CD4-positive, alpha-beta T cell treated with Interleukin-15 for 1 hour (primary cell): ENCODE measurements at regions not wholly inside any gene's neighbourhood (a gene's known extent, or its start where the extent isn't known, plus 50 kb on each side); places are given as distances from the start of the nearest gene placed in this dataset.
"Not testable (repeated sequence)": the region's sequence is repeated elsewhere in the genome, so short reads cannot be mapped to it uniquely, and the experiment has no call there.

Experiments used
- DNase-seq: peaks from one replicate; pipeline ENCODE4 v3.0.0-alpha.2; 2020

- no peak for DNase-seq
Observed at GRCh38 chr5:71771191-71771590, 52.1 kb downstream of the CARTPT start.

GRCh38 chr5:71778678-71779276 lies 59.7 kb downstream of the CARTPT start:
- DNase-seq, result no peak

GRCh38 chr5:71780597-71780996 lies 61.5 kb downstream of the CARTPT start:
- no peak for DNase-seq

- no peak for DNase-seq
Observed at GRCh38 chr5:71782393-71782770, 63.3 kb downstream of the CARTPT start.

DNA sequence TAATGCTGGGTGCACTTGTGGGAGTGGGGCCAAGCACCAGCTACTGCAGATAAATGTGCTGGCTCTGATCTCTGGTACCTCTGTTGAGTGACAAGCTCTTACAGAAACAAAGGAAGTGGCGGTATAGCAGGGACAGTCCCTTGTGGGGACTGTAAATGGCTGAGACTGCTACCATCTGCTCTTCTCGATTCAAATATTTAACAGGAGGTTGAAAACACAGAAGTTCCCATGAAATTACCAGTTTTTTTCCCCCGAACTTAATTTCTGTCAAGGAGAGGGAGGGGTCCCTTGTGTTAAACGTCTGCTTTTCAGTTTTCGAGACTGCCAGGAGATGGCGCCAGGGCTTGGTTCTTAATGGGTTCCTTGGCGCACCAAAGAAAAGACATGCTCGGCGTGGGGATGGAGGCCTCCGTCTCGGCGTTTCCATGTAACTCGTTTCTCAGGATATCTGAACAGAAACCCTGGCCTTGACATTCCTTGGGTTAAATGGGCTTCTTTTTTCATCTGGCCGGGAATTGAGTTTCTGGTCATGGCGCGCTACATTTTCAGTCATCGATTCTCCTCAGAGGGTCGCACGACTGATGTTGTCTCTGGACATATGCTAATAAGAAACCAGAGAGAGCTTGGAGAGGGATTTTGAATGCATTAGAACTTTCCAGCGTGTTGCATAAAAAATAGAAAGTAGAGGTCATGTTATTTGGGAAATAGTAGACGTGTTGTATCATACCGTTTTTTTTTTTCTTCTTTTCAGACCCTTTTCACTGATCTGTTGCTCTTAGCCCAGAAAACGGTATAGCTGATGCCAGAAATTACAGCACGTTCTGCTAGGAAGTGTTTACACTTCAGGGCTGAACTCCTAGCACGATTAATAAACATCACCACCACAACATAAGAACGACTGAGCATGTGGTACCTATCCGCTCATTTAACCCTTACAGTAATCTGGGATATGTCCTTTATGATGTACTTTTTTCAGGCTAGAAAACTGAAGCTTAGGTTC lies 64.0 kb downstream of the CARTPT start:
- no peak for DNase-seq

GRCh38 chr5:71783891-71784290 lies 64.8 kb downstream of the CARTPT start:
- no peak for DNase-seq

DNA sequence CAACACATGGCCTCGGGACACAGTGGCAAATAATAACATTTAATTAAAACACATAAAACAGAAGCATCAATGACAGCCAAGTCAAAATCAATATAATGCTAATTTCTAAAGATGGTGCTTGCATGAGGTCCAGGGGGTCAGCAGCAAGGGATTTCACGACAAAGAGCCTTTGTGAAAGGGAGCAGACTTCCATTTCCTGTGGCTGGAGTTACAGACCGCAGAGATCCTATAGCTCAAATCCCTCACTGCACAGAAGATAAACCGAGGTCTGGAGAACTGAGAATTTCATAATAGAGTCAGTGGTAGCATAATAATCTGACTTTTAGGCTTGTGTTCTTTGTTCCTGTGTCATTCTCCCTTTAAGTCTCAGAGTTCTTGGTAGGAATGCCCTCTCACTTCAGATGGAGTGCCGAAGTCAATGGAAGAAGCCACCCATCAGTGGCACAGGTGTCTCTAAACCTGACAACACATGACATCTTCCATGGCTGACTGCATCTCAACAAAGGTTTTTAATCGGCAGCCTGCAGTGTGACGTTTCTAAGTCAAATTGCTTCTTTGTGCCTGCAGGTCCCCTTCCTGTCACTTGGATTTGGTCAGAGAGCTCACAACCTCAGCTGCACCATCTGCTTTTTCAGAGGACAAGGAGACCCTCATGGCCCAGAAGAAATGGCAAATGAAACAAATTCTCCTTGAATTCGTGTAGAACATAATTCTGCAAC lies 67.4 kb downstream of the CARTPT start:
- no peak for DNase-seq

GRCh38 chr5:71788794-71789193 lies 69.7 kb downstream of the CARTPT start:
- DNase-seq, result no peak

GRCh38 chr5:71789746-71790145 lies 70.7 kb downstream of the CARTPT start:
- no peak for DNase-seq

DNA sequence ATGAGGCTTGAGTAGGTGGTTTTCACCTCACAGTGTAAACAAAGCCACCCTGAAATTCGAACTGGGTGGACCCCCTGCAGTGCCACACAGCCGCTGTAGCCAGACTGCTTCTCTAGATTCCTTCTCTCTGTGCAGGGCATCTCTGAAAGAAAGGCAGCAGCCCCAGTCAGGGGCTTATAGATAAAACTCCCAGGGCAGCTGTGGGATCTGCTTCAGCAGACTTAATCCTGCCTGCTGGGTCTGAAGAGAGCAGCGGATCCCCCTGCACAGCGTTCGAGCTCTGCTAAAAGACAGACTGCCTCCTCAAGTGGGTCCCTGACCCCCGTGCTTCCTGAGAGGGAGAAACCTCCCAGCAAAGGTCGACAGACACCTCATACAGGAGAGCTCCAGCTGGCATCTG lies 71.4 kb downstream of the CARTPT start:
- no peak for DNase-seq

- not testable (repeated sequence) for DNase-seq
Observed at GRCh38 chr5:71792041-71792440, 73.0 kb downstream of the CARTPT start.

- no peak for DNase-seq
Observed at GRCh38 chr5:71794061-71794695, 75.1 kb downstream of the CARTPT start.

DNA sequence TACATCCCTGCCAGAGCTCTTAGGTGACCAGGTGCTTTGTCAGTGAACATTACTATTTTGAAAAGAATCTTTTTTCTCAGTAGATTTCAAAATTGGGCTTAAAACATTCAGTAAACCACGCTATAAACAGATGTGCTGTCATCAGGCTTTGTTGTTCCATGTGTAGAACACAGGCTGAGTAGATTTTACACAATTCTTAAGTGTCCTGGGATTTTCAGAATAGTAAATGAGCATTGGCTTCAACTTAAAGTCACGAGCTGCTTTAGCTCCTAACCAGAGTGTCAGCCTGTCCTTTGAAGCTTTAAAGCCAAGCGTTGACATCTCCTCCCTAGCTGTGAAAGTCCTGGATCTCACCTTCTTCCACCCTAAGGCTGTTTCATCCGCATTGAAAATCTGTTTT lies 83.6 kb downstream of the CARTPT start:
- DNase-seq, result no peak

- no peak for DNase-seq
Observed at GRCh38 chr5:71806711-71807110, 87.6 kb downstream of the CARTPT start.

- DNase-seq, result no peak
Observed at GRCh38 chr5:71807909-71808308, 88.8 kb downstream of the CARTPT start.

DNA sequence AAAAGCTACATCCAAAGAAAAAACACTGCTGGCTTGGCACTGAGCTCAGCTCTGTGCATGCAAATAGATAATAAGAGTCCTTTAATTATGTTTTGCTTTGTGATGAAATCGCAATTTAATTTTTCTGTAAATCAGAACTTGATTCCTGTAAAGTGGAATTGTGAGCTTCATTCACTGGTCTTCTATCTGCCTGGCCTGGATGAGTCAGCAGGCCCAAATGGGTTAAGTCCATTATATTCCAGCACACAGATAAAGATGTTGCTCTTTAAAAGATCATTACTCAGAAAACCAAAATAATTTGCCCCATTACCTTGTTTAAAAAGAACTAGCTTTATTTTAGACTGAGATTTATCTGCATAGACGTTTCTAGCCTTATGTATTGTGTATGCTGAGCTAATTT lies 90.4 kb downstream of the CARTPT start:
- DNase-seq, result no peak

DNA sequence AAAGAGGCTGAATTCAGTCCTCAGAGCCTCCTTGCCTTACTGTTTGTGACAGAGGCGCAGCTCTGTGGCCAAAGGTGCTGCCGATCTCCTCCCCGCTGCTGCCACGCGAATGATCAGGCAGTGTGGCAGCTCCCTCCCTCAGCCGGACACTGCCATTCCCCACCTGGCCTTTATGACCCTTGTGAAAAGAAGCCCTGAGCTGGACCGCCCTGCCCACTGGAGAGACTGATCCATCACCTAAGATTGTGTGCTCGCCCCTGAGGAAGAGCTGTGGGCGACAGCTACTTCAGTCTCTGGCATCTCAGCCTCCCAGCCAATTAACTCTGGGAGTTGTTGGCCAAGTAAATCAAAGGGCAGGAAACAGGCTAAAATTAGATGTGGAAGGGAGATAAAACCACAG lies 90.9 kb downstream of the CARTPT start:
- no peak for DNase-seq

GRCh38 chr5:71810471-71811195 lies 91.6 kb downstream of the CARTPT start:
- no peak for DNase-seq

DNA sequence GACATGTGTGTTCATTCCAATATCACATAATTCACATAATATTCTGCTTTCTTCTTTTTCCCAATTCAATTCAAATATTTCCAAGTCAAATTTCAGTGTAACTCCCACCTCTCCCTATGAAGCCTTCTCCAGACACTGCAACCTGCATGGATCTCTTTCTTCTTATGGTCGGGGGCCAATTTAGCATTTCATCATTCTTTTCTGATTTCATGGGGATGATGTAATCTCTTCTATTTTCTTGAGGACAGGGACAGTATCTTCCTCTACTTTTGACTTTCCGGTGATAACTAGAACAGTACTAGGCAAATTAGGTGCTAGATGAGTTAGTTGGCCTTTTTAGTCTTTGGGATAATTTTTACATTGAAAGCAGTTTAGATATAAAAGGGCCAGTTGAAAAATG lies 92.7 kb downstream of the CARTPT start:
- DNase-seq, result no peak

DNA sequence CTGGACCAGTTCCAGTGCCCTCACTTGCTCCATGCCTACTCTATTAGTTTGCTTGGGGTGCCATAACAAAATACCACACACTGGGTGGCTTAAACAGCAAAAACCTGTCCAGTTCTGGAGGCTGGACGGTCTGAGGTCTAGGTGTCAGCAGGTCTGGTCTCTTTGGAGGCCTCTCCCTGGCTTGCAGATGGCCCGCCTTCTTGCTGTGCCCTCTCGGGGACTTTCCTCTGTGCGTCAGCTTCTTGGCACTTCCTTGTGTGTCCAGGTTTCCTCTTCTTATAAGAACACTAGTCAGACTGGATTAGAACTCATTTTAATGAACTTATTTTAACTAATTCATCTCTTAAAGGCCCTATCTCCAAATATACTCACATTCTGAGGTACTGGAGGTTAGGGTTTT lies 97.2 kb downstream of the CARTPT start:
- no peak for DNase-seq

GRCh38 chr5:71817891-71818290 lies 98.8 kb downstream of the CARTPT start:
- no peak for DNase-seq

DNA sequence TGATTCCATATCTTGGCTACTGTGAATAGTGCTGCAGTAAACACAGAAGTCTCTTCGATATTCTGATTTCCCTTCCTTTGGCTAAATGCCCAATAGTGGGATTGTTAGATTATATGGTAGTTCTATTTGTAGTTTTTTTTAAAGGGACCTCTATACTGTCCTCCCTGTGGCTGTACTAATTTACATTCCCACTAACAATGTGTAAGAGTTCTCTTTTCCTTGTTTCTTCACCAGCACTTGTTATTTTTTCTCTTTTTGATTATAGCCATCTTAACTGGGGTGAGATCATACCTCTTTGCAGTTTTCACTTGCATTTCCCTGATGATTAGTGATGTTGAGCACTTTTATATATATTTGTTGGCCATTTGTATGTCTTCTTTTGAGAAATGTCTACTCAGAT lies 102.0 kb downstream of the CARTPT start:
- no peak for DNase-seq

- not testable (repeated sequence) for DNase-seq
Observed at GRCh38 chr5:71822065-71822464, 103.0 kb downstream of the CARTPT start.
